CD4-positive, alpha-beta T cell treated with Interleukin-17A for 1 hour (primary cell): ENCODE measurements at regions not wholly inside any gene's neighbourhood (a gene's known extent, or its start where the extent isn't known, plus 50 kb on each side); places are given as distances from the start of the nearest gene placed in this dataset.
"Not testable (repeated sequence)": the region's sequence is repeated elsewhere in the genome, so short reads cannot be mapped to it uniquely, and the experiment has no call there.

Source experiments
- DNase-seq: peaks from one replicate; pipeline ENCODE4 v3.0.0-alpha.2; 2020

GRCh38 chr3:159280386-159281191, 478.7 kb downstream of the MFSD1 start:
- no peak for DNase-seq

GRCh38 chr3:159293493-159293892, 491.6 kb downstream of the MFSD1 start:
- DNase-seq: no peak

GRCh38 chr3:159301961-159302360, 500.1 kb downstream of the MFSD1 start:
- no peak for DNase-seq

GRCh38 chr3:159305017-159305416, 503.2 kb downstream of the MFSD1 start:
- no peak for DNase-seq

GRCh38 chr3:159316706-159317105, 514.9 kb downstream of the MFSD1 start:
- DNase-seq: not testable (repeated sequence)

GRCh38 chr3:159319156-159319555, 517.3 kb downstream of the MFSD1 start:
- DNase-seq: no peak

- no peak for DNase-seq
Measured at GRCh38 chr3:159322322-159322939, 520.6 kb downstream of the MFSD1 start.

- no peak for DNase-seq
Measured at GRCh38 chr3:159323848-159324247, 522.0 kb downstream of the MFSD1 start.

- no peak for DNase-seq
Measured at GRCh38 chr3:159326998-159327397, 525.1 kb downstream of the MFSD1 start.

GRCh38 chr3:159332535-159333099, 530.8 kb downstream of the MFSD1 start:
- DNase-seq: no peak

- no peak for DNase-seq
Measured at GRCh38 chr3:159339131-159339530, 537.3 kb downstream of the MFSD1 start.

- no peak for DNase-seq
Measured at GRCh38 chr3:159340877-159341500, 539.1 kb downstream of the MFSD1 start.

GRCh38 chr3:159346271-159346903, 544.5 kb downstream of the MFSD1 start:
- no peak for DNase-seq

- no peak for DNase-seq
Measured at GRCh38 chr3:159348431-159348830, 546.6 kb downstream of the MFSD1 start.

- no peak for DNase-seq
Measured at GRCh38 chr3:159356606-159357005, 554.8 kb downstream of the MFSD1 start.

GRCh38 chr3:159364511-159364910, 562.7 kb downstream of the MFSD1 start:
- DNase-seq: no peak

GRCh38 chr3:159366476-159366875, 564.6 kb downstream of the MFSD1 start:
- DNase-seq: no peak

- no peak for DNase-seq
Measured at GRCh38 chr3:159371961-159372360, 570.1 kb downstream of the MFSD1 start.

- DNase-seq: no peak
Measured at GRCh38 chr3:159378396-159379194, 576.7 kb downstream of the MFSD1 start.

GRCh38 chr3:159380891-159381290, 579.0 kb downstream of the MFSD1 start:
- DNase-seq: no peak

- no peak for DNase-seq
Measured at GRCh38 chr3:159390656-159391212, 588.9 kb downstream of the MFSD1 start.

GRCh38 chr3:159397683-159398082, 591.0 kb upstream of the IL12A start:
- DNase-seq: not testable (repeated sequence)
